H1 (cell line): ENCODE measurements at regions not wholly inside any gene's neighbourhood (a gene's known extent, or its start where the extent isn't known, plus 50 kb on each side); places are given as distances from the start of the nearest gene placed in this dataset.

Source experiments
- CTCF ChIA-PET: fragments of 300-600 bp; sonication (Branson Sonifier 250); formaldehyde crosslinking; loops from one replicate; lab custom pipeline; 2021; ENCODE audit not compliant: partially characterized antibody; lab: Charles Lee
- POLR2A ChIA-PET: fragments of 300-600 bp; sonication (Branson Sonifier 250); formaldehyde crosslinking; loops from one replicate; lab custom pipeline; 2021; ENCODE audit warnings: inconsistent platforms; ENCODE audit not compliant: partially characterized antibody; lab: Charles Lee
- DNase-seq, 2 experiments: peaks; one replicate each; pipeline versions ENCODE4 v3.0.0 to v3.0.0-alpha.2; 2010 to 2022; ENCODE audit warnings: low spot score in 2 of 2, low read depth in 1 of 2, mixed read lengths in 1 of 2
- FAIRE-seq: peaks from 2 replicates; lab custom pipeline; 2011; peaks lifted over from hg19 to GRCh38; lab: Jason Lieb, UNC
- H2AFZ ChIP-seq: 2 replicates; pipeline ENCODE4 v1.8.1; 2012; ENCODE audit warnings: low read length, inconsistent platforms
- H2AK5ac ChIP-seq: 2 replicates; pipeline ENCODE4 v1.6.1; 2013; ENCODE audit warnings: low read depth, low read length
- H2BK120ac ChIP-seq: replicated peaks from 2 replicates; pipeline ENCODE3; 2013; ENCODE audit warnings: low read depth, low read length, inconsistent platforms
- H2BK12ac ChIP-seq: 2 replicates; pipeline ENCODE4 v1.6.1; 2013; ENCODE audit warnings: low read depth, low read length
- H2BK15ac ChIP-seq: 2 replicates; pipeline ENCODE4 v1.6.1; 2013; ENCODE audit warnings: low read length
- H2BK20ac ChIP-seq: 2 replicates; pipeline ENCODE4 v1.6.1; 2013; ENCODE audit warnings: low read length
- H2BK5ac ChIP-seq: 2 replicates; pipeline ENCODE4 v1.6.1; 2013; ENCODE audit warnings: low read depth, low read length
- H3K14ac ChIP-seq: 2 replicates; pipeline ENCODE4 v1.6.1; 2013; ENCODE audit warnings: inconsistent platforms; ENCODE audit not compliant: insufficient read length
- H3K18ac ChIP-seq: 2 replicates; pipeline ENCODE4 v1.6.1; 2013; ENCODE audit warnings: low read length; ENCODE audit errors: extremely low read depth
- H3K23ac ChIP-seq: 2 replicates; pipeline ENCODE4 v1.6.1; 2013; ENCODE audit warnings: inconsistent platforms; ENCODE audit not compliant: insufficient read length
- H3K23me2 ChIP-seq: 2 replicates; pipeline ENCODE4 v1.6.1; 2013; ENCODE audit warnings: low read depth, low read length
- H3K27ac ChIP-seq: 2 replicates; pipeline ENCODE4 v1.6.1; 2011; ENCODE audit warnings: low read depth, low read length, inconsistent platforms
- H3K27me3 ChIP-seq, 4 experiments: replicated peaks in 1 of 4; 1 replicate in 1 of 4; 2 replicates in 3 of 4; pipeline versions ENCODE4 v1.6.1 to v1.8.1; 2011 to 2013; ENCODE audit warnings: low read length in 3 of 4, mild to moderate bottlenecking in 3 of 4, inconsistent platforms in 2 of 4, mixed read lengths in 2 of 4, moderate library complexity in 1 of 4; ENCODE audit not compliant: control insufficient read depth in 3 of 4, insufficient read depth in 3 of 4; ENCODE audit errors: extremely low read depth in 1 of 4
- H3K36me3 ChIP-seq, 4 experiments: 2 replicates each; pipeline versions ENCODE4 v1.6.1 to v1.8.1; 2011 to 2013; ENCODE audit warnings: mild to moderate bottlenecking in 4 of 4, low read length in 3 of 4, moderate library complexity in 2 of 4, control low read depth in 1 of 4, inconsistent platforms in 1 of 4; ENCODE audit not compliant: insufficient read depth in 4 of 4, control insufficient read depth in 2 of 4
- H3K4ac ChIP-seq: replicated peaks from 2 replicates; pipeline ENCODE3; 2013; ENCODE audit warnings: low read length, low read depth, mixed read lengths, inconsistent platforms; ENCODE audit not compliant: insufficient read length
- H3K4me1 ChIP-seq, 4 experiments: replicated peaks in 1 of 4; 1 replicate in 1 of 4; 2 replicates in 3 of 4; pipeline versions ENCODE4 v1.6.1 to v1.8.1; 2011 to 2013; ENCODE audit warnings: low read length in 3 of 4, inconsistent platforms in 2 of 4, mixed read lengths in 1 of 4; ENCODE audit not compliant: insufficient read depth in 4 of 4, control insufficient read depth in 3 of 4
- H3K4me2 ChIP-seq, 2 experiments: 2 replicates each; pipeline versions ENCODE4 v1.6.1 to v1.8.1; 2011 to 2013; ENCODE audit warnings: low read depth in 2 of 2, low read length in 2 of 2, control low read depth in 1 of 2, inconsistent platforms in 1 of 2, mild to moderate bottlenecking in 1 of 2; ENCODE audit not compliant: insufficient read depth in 1 of 2
- H3K4me3 ChIP-seq, 4 experiments: fragments of 200-600, 300-600 bp in 1 of 4; sonication (generic), shearing (Covaris generic), sonication (Bioruptor Twin) in 1 of 4; 2 replicates each; pipeline versions ENCODE4 v1.5.1 to v1.8.1; 2011 to 2016; ENCODE audit warnings: low read length in 4 of 4, low read depth in 3 of 4, control low read depth in 2 of 4, inconsistent platforms in 2 of 4, mild to moderate bottlenecking in 2 of 4, mixed read lengths in 1 of 4, moderate library complexity in 1 of 4; ENCODE audit not compliant: insufficient read depth in 2 of 4; ENCODE audit errors: extremely low read depth in 1 of 4
- H3K56ac ChIP-seq: replicated peaks from 2 replicates; pipeline ENCODE3; 2013; ENCODE audit warnings: low read depth, mild to moderate bottlenecking, mixed read lengths, low read length, inconsistent platforms; ENCODE audit not compliant: insufficient read length
- H3K79me1 ChIP-seq: 2 replicates; pipeline ENCODE4 v1.6.1; 2013; ENCODE audit warnings: low read depth, low read length, control low read depth
- H3K79me2 ChIP-seq, 2 experiments: 2 replicates each; pipeline versions ENCODE4 v1.6.1 to v1.8.1; 2012 to 2013; ENCODE audit warnings: low read length in 2 of 2, mild to moderate bottlenecking in 2 of 2, inconsistent platforms in 1 of 2; ENCODE audit not compliant: insufficient read depth in 2 of 2, control insufficient read depth in 1 of 2
- H3K9ac ChIP-seq, 4 experiments: replicated peaks in 1 of 4; 1 replicate in 1 of 4; 2 replicates in 3 of 4; pipeline versions ENCODE4 v1.6.1 to v1.8.1; 2011 to 2013; ENCODE audit warnings: low read depth in 3 of 4, low read length in 3 of 4, control low read depth in 2 of 4, mild to moderate bottlenecking in 2 of 4, moderate library complexity in 2 of 4, inconsistent platforms in 1 of 4; ENCODE audit errors: extremely low read depth in 1 of 4
- H3K9me3 ChIP-seq, 2 experiments: 2 replicates each; pipeline versions ENCODE4 v1.6.1 to v1.8.1; 2012 to 2013; ENCODE audit warnings: mild to moderate bottlenecking in 2 of 2, moderate library complexity in 2 of 2, control low read depth in 1 of 2, inconsistent platforms in 1 of 2, low read depth in 1 of 2, low read length in 1 of 2, mixed read lengths in 1 of 2; ENCODE audit not compliant: insufficient read depth in 2 of 2
- H4K20me1 ChIP-seq, 2 experiments: replicated peaks in 1 of 2; 2 replicates each; pipeline versions ENCODE3 to v1.8.1; 2011 to 2013; ENCODE audit warnings: inconsistent platforms in 2 of 2, low read length in 2 of 2, mild to moderate bottlenecking in 1 of 2; ENCODE audit not compliant: insufficient read depth in 2 of 2, control insufficient read depth in 1 of 2
- H4K5ac ChIP-seq: 2 replicates; pipeline ENCODE4 v1.6.1; 2013; ENCODE audit warnings: low read length, low read depth, mixed read lengths, inconsistent platforms; ENCODE audit not compliant: insufficient read length
- H4K8ac ChIP-seq: 2 replicates; pipeline ENCODE4 v1.8.0; 2013; ENCODE audit warnings: mild to moderate bottlenecking, moderate library complexity, low read length, inconsistent platforms; ENCODE audit not compliant: insufficient read depth; ENCODE audit errors: extremely low read depth
- H4K91ac ChIP-seq: replicated peaks from 2 replicates; pipeline ENCODE3; 2013; ENCODE audit warnings: low read length, mixed read lengths, inconsistent platforms; ENCODE audit not compliant: insufficient read length
- WGBS, 2 experiments: shearing (Covaris generic) in 1 of 2; methylation state at CpG; one replicate each; pipeline versions ENCODE4 v1.1.6 to v1.1.7; 2013 to 2015; ENCODE audit warnings: low lambda C conversion rate in 2 of 2, mixed read lengths in 2 of 2, inconsistent platforms in 1 of 2, low coverage in 1 of 2, missing lambda C conversion rate in 1 of 2; ENCODE audit not compliant: insufficient replicate concordance in 2 of 2, insufficient coverage in 1 of 2, insufficient read length in 1 of 2; ENCODE audit errors: extremely low coverage in 1 of 2, missing lambda C conversion rate in 1 of 2; 5-methylcytosine and 5-hydroxymethylcytosine counted together
- TF ChIP-seq, protein P1 (sequence below): IDR thresholded peaks from 2 replicates; pipeline ENCODE4 v1.6.1; 2011; ENCODE audit warnings: low read depth, mild to moderate bottlenecking, low read length; ENCODE audit not compliant: insufficient read depth

DNA sequence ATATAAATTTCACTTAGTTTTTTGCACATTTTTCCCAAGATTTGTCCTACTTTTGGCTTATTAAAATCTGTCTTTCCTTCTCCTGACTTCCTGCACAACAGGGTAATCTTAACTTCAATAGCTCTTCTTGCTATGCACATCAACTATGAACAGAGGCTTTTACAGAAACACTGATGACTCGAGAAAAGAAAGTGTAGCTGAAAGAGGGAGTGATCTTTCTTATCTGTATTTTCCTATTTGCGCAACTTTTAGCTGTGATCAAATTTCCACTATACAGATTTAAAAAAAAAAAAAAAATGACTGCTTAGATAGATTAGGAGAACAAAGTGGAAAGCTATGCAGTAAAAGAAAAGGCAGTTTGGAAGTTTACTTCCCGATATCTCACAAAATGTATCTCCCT, 406.9 kb downstream of the LIG4 start:
- FAIRE-seq, result no peak
- no peaks in the 10 kb centered on the region for H3K79me1 ChIP-seq

More for the DNA sequence above, 406.9 kb downstream of the LIG4 start:
- H3K18ac ChIP-seq, result no peak overlapping the region
- H3K23me2 ChIP-seq, result no peaks in the 10 kb centered on the region
- no peaks in the 10 kb centered on the region for H3K79me2 ChIP-seq
- H3K9me3 ChIP-seq, result no peaks in the 10 kb centered on the region
- no peak for DNase-seq
- WGBS, 2 experiments, result 78% methylated on average over 3 of the region's 3 CpGs; no CpG with 5 or more reads in 1 of the 2 experiments
- H2BK5ac ChIP-seq, result no peak overlapping the region
- H2AK5ac ChIP-seq, result no peak overlapping the region
- no peaks in the 10 kb centered on the region for H4K20me1 ChIP-seq
- H4K91ac ChIP-seq, result no peak overlapping the region
- CTCF ChIA-PET, result interaction anchor here (1.0 kb wide), 1 partner anchor 67 kb away, joined by 4 read pairs; no protein-coding TSS in a partner anchor
- H2BK15ac ChIP-seq, result no peak overlapping the region
- H3K36me3 ChIP-seq, result no peaks in the 10 kb centered on the region
- H3K27me3 ChIP-seq, result no peaks in the 10 kb centered on the region
- no peak overlapping the region for H3K4me2 ChIP-seq
- no peak overlapping the region for H2BK120ac ChIP-seq
- H3K4me1 ChIP-seq, result no peaks in the 10 kb centered on the region; a peak in 1 of 7 replicates
- H2BK12ac ChIP-seq, result no peak overlapping the region
- H3K14ac ChIP-seq, result no peak overlapping the region
- TF ChIP-seq, protein P1, sequence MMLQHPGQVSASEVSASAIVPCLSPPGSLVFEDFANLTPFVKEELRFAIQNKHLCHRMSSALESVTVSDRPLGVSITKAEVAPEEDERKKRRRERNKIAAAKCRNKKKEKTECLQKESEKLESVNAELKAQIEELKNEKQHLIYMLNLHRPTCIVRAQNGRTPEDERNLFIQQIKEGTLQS, result no peak
- TF ChIP-seq, all 59 proteins: peak for 0
- no peak overlapping the region for H4K5ac ChIP-seq
- no peak overlapping the region for H2BK20ac ChIP-seq
- H3K56ac ChIP-seq, result no peak overlapping the region
- H4K8ac ChIP-seq, result no peak overlapping the region
- H3K4me3 ChIP-seq, result no peak overlapping the region
- H3K4ac ChIP-seq, result no peak overlapping the region
- H3K9ac ChIP-seq, result no peak overlapping the region
- H3K27ac ChIP-seq, result no peak overlapping the region
- H2AFZ ChIP-seq, result no peak overlapping the region
- H3K23ac ChIP-seq, result no peak overlapping the region
- POLR2A ChIA-PET, result no interaction called here
